ENCODE measurements at regions not wholly inside any gene's neighbourhood (a gene's known extent, or its start where the extent isn't known, plus 50 kb on each side); places are given as distances from the start of the nearest gene placed in this dataset.

DNA sequence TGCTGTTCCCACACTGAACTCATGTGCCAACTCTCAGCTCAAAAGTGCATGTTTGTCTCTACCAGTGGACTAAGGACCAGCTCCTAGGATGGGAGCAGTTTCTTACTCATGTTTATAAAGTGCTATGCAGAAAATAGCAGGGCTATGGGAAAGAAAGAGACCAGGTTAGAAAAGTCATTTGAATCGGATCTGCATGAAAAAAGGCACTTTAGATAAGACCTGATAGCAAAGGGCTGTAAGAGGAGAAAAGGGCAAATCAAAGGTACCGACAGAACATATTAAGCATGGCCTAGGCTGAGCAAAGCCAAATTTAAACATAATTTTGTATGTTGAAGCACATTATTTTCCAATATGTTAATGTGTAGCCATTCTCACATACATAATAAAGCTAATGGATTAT lies 362.3 kb upstream of the ZFP42 start:
- Histone ChIP-seq H3K27ac (ENCODE audit: low read depth in 2 of 2, low read length in 2 of 2) (no peak overlapping the region), H3K36me3 (ENCODE audit: control insufficient read depth in 2 of 3, insufficient read depth in 3 of 3, low read length in 3 of 3) (no peaks in the 10 kb centered on the region), H3K9me3 (ENCODE audit: control insufficient read depth in 2 of 3, insufficient read depth in 1 of 3, low read length in 3 of 3) (peaks cover 0 to 4% (median 3%) of the 10 kb centered on the region in 3 donors), H3K4me1 (ENCODE audit: control insufficient read depth in 2 of 3, insufficient read depth in 2 of 3, low read depth in 1 of 3, low read length in 3 of 3) (no peaks in the 10 kb centered on the region), H3K4me3 (ENCODE audit: low read length in 3 of 3) (no peak overlapping the region), H3K9ac (ENCODE audit: low read length in 3 of 3) (no peak overlapping the region), H3K27me3 (ENCODE audit: control insufficient read depth, insufficient read depth, low read length) (no peaks in the 10 kb centered on the region)
- FAIRE-seq (no peak), DNase-seq (no peak)
- TF ChIP-seq, protein P1, sequence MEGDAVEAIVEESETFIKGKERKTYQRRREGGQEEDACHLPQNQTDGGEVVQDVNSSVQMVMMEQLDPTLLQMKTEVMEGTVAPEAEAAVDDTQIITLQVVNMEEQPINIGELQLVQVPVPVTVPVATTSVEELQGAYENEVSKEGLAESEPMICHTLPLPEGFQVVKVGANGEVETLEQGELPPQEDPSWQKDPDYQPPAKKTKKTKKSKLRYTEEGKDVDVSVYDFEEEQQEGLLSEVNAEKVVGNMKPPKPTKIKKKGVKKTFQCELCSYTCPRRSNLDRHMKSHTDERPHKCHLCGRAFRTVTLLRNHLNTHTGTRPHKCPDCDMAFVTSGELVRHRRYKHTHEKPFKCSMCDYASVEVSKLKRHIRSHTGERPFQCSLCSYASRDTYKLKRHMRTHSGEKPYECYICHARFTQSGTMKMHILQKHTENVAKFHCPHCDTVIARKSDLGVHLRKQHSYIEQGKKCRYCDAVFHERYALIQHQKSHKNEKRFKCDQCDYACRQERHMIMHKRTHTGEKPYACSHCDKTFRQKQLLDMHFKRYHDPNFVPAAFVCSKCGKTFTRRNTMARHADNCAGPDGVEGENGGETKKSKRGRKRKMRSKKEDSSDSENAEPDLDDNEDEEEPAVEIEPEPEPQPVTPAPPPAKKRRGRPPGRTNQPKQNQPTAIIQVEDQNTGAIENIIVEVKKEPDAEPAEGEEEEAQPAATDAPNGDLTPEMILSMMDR (IDR thresholded peaks at IDR 0.05; ENCODE audit: borderline replicate concordance, extremely low read depth, insufficient read depth) = no peak
- intact Hi-C loops (cut with DNase I) = no loop called here

DNA sequence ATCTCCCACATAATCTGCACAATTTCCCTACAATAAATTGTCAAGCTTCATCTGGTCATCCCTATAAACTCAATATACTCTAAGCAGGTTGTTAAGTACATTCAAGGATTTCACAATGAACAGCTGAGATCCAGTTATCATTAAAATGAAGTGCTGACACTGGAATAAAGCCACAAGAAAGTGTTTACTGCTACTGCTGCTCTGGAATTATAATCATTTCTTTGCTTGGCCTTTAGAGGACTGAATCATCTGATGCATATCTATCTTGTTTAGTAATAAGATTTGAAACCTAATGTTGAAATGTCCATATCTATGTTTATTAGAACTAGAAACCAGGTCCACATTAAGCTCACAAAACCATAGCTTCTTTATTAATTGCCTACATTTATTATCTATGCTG lies 338.6 kb upstream of the ZFP42 start:
- Histone ChIP-seq H3K9me3 (ENCODE audit: control insufficient read depth in 2 of 3, insufficient read depth in 1 of 3, low read length in 3 of 3) (no peaks in the 10 kb centered on the region), H3K4me3 (ENCODE audit: low read length in 3 of 3) (no peak overlapping the region), H3K4me1 (ENCODE audit: control insufficient read depth in 2 of 3, insufficient read depth in 2 of 3, low read depth in 1 of 3, low read length in 3 of 3) (no peaks in the 10 kb centered on the region), H3K36me3 (ENCODE audit: control insufficient read depth in 2 of 3, insufficient read depth in 3 of 3, low read length in 3 of 3) (no peaks in the 10 kb centered on the region), H3K27ac (ENCODE audit: low read depth in 2 of 2, low read length in 2 of 2) (no peak overlapping the region), H3K9ac (ENCODE audit: low read length in 3 of 3) (no peak overlapping the region), H3K27me3 (ENCODE audit: control insufficient read depth, insufficient read depth, low read length) (no peaks in the 10 kb centered on the region)
- TF ChIP-seq, protein P1 (IDR thresholded peaks at IDR 0.05; ENCODE audit: borderline replicate concordance, extremely low read depth, insufficient read depth) = no peak
- FAIRE-seq (no peak), DNase-seq (no peak)
- intact Hi-C loops (cut with DNase I) = no loop called here

DNA sequence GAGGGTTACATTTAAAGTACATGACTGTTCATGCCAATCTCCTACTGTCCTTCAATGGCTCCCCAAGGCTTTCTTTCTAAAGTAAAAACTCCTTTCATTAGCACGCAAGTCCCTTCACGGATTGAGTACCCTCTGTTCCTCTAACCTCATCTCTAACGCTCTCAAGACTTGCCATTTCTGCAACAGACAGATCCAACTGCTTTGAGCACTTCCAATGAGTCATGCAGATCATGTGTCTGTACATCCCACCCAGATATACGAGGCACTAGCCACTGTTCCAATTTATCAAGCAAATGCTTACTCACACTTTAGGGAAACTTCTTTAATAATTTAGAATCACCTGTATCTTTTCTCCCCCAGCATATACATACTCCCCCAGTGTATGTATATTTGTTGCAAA lies 332.5 kb upstream of the ZFP42 start:
- Histone ChIP-seq H3K9ac (ENCODE audit: low read length in 3 of 3) (no peak overlapping the region), H3K36me3 (ENCODE audit: control insufficient read depth in 2 of 3, insufficient read depth in 3 of 3, low read length in 3 of 3) (no peaks in the 10 kb centered on the region), H3K4me3 (ENCODE audit: low read length in 3 of 3) (no peak overlapping the region), H3K9me3 (ENCODE audit: control insufficient read depth in 2 of 3, insufficient read depth in 1 of 3, low read length in 3 of 3) (no peaks in the 10 kb centered on the region), H3K4me1 (ENCODE audit: control insufficient read depth in 2 of 3, insufficient read depth in 2 of 3, low read depth in 1 of 3, low read length in 3 of 3) (no peaks in the 10 kb centered on the region), H3K27me3 (ENCODE audit: control insufficient read depth, insufficient read depth, low read length) (no peaks in the 10 kb centered on the region), H3K27ac (ENCODE audit: low read depth in 2 of 2, low read length in 2 of 2) (no peak overlapping the region)
- FAIRE-seq (no peak), DNase-seq (no peak)
- intact Hi-C loops (cut with DNase I) = no loop called here
- TF ChIP-seq, protein P1 (IDR thresholded peaks at IDR 0.05; ENCODE audit: borderline replicate concordance, extremely low read depth, insufficient read depth) = no peak

DNA sequence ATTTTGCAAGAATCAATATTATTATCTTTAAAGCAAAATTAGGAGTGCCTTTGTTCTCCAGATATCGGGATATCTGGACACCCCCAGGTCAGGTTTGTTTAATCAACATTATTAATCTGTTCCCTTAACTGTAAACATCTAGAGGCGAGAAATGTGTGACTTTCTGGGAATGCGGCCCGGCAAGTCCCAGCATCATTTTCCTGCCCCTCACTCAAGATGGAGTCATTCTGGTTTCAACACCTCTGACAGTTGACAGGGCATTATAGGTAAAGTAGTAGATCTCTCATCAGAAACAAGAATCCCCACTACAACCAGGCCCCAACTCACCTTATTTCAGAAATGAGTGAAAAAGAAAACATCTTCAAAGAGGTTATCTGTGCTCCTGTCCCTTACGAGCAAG lies 331.6 kb upstream of the ZFP42 start:
- no peaks in the 10 kb centered on the region for H3K27me3 ChIP-seq (ENCODE audit: control insufficient read depth, insufficient read depth, low read length)
- DNase-seq (no peak), FAIRE-seq (no peak)
- H3K4me1 ChIP-seq (ENCODE audit: control insufficient read depth in 2 of 3, insufficient read depth in 2 of 3, low read depth in 1 of 3, low read length in 3 of 3) = no peaks in the 10 kb centered on the region
- H3K9me3 ChIP-seq (ENCODE audit: control insufficient read depth in 2 of 3, insufficient read depth in 1 of 3, low read length in 3 of 3) = no peaks in the 10 kb centered on the region
- H3K9ac ChIP-seq (ENCODE audit: low read length in 3 of 3) = no peak overlapping the region
- TF ChIP-seq, protein P1 (IDR thresholded peaks at IDR 0.05; ENCODE audit: borderline replicate concordance, extremely low read depth, insufficient read depth) = no peak
- intact Hi-C loops (cut with DNase I) = no loop called here
- no peaks in the 10 kb centered on the region for H3K36me3 ChIP-seq (ENCODE audit: control insufficient read depth in 2 of 3, insufficient read depth in 3 of 3, low read length in 3 of 3)
- H3K4me3 ChIP-seq (ENCODE audit: low read length in 3 of 3) = no peak overlapping the region
- no peak overlapping the region for H3K27ac ChIP-seq (ENCODE audit: low read depth in 2 of 2, low read length in 2 of 2)

All from kidney (tissue), 13 donors.